ENCODE measurements at regions not wholly inside any gene's neighbourhood (a gene's known extent, or its start where the extent isn't known, plus 50 kb on each side); places are given as distances from the start of the nearest gene placed in this dataset.

DNA sequence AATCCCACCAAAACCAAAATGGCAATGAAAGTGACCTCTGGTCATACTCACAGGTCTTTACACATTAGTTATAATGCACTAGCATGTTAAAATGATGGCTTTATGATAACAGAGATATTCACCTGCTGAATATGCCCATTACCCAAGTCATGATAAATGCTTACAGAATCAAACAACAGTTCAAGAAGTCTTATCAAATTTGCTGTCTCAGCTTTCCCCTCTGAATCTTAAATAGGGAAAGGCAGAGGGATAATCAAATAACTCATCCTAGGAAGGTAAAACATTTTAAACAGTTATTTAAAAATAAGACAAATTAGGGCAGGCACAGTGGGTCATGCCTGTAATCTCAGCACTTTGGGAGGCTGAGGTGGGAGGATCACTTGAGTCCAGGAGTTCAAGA, 52.8 kb upstream of the CRBN start:
- TF ChIP-seq SMC3 (IDR thresholded peaks at IDR 0.05) (no peak), HDAC2 (IDR thresholded peaks at IDR 0.05) (no peak)
- TF ChIP-seq, protein P1, sequence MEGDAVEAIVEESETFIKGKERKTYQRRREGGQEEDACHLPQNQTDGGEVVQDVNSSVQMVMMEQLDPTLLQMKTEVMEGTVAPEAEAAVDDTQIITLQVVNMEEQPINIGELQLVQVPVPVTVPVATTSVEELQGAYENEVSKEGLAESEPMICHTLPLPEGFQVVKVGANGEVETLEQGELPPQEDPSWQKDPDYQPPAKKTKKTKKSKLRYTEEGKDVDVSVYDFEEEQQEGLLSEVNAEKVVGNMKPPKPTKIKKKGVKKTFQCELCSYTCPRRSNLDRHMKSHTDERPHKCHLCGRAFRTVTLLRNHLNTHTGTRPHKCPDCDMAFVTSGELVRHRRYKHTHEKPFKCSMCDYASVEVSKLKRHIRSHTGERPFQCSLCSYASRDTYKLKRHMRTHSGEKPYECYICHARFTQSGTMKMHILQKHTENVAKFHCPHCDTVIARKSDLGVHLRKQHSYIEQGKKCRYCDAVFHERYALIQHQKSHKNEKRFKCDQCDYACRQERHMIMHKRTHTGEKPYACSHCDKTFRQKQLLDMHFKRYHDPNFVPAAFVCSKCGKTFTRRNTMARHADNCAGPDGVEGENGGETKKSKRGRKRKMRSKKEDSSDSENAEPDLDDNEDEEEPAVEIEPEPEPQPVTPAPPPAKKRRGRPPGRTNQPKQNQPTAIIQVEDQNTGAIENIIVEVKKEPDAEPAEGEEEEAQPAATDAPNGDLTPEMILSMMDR (IDR thresholded peaks at IDR 0.05) = no peak

Measured in A549 (cell line).